Skeletal muscle cell (primary cell): ENCODE measurements at regions not wholly inside any gene's neighbourhood (a gene's known extent, or its start where the extent isn't known, plus 50 kb on each side); places are given as distances from the start of the nearest gene placed in this dataset.
"Not testable (repeated sequence)": the region's sequence is repeated elsewhere in the genome, so short reads cannot be mapped to it uniquely, and the experiment has no call there.

Experiments
- DNase-seq: peaks from one replicate; pipeline ENCODE4 v3.0.0-alpha.2; 2010; ENCODE audit warnings: low read depth
- H3K4me3 ChIP-seq: 2 replicates; pipeline ENCODE4 v1.5.1; 2011; ENCODE audit warnings: low read depth, mild to moderate bottlenecking, control low read depth, low read length, moderate library complexity

- no peak for DNase-seq
- H3K4me3 ChIP-seq = no peak overlapping the region
These were observed 113.7 kb upstream of the EPB41L4A start for GRCh38 chr5:112532654-112533360.

GRCh38 chr5:112533362-112533761, 114.3 kb upstream of the EPB41L4A start:
- DNase-seq = no peak

GRCh38 chr5:112534067-112534583, 115.0 kb upstream of the EPB41L4A start:
- no peak overlapping the region for H3K4me3 ChIP-seq
- no peak for DNase-seq

More at GRCh38 chr5:112533362-112533761, 114.3 kb upstream of the EPB41L4A start:
- H3K4me3 ChIP-seq = no peak overlapping the region

- DNase-seq = no peak
- no peak overlapping the region for H3K4me3 ChIP-seq
These were observed 115.7 kb upstream of the EPB41L4A start for GRCh38 chr5:112534611-112535255.

GRCh38 chr5:112535356-112535755, 116.3 kb upstream of the EPB41L4A start:
- no peak overlapping the region for H3K4me3 ChIP-seq
- DNase-seq = no peak

- not testable (repeated sequence) for DNase-seq, H3K4me3 ChIP-seq
These were observed 125.5 kb upstream of the EPB41L4A start for GRCh38 chr5:112544558-112544957.

GRCh38 chr5:112546946-112547592, 128.0 kb upstream of the EPB41L4A start:
- DNase-seq = no peak
- no peak overlapping the region for H3K4me3 ChIP-seq

- peak; percentile 4 for DNase-seq
- H3K4me3 ChIP-seq = no peak overlapping the region
These were observed 129.3 kb upstream of the EPB41L4A start for GRCh38 chr5:112548246-112548881.

GRCh38 chr5:112549127-112549526, 130.1 kb upstream of the EPB41L4A start:
- H3K4me3 ChIP-seq = no peak overlapping the region
- no peak for DNase-seq

- H3K4me3 ChIP-seq = no peak overlapping the region
- no peak for DNase-seq
These were observed 130.6 kb upstream of the EPB41L4A start for GRCh38 chr5:112549605-112550166.

- no peak overlapping the region for H3K4me3 ChIP-seq
- DNase-seq = peak; percentile 31
These were observed 132.4 kb upstream of the EPB41L4A start for GRCh38 chr5:112551419-112552032.

GRCh38 chr5:112552216-112552615, 133.1 kb upstream of the EPB41L4A start:
- H3K4me3 ChIP-seq = no peak overlapping the region
- DNase-seq = no peak

- DNase-seq = no peak
These were observed 133.7 kb upstream of the EPB41L4A start for GRCh38 chr5:112552791-112553190.

GRCh38 chr5:112554101-112554977, 135.3 kb upstream of the EPB41L4A start:
- H3K4me3 ChIP-seq = no peak overlapping the region
- DNase-seq = peak; percentile 4

More at GRCh38 chr5:112552791-112553190, 133.7 kb upstream of the EPB41L4A start:
- no peak overlapping the region for H3K4me3 ChIP-seq

GRCh38 chr5:112555197-112555596, 136.1 kb upstream of the EPB41L4A start:
- no peak for DNase-seq
- no peak overlapping the region for H3K4me3 ChIP-seq

- peak; percentile 38 for DNase-seq
- no peak overlapping the region for H3K4me3 ChIP-seq
These were observed 136.6 kb upstream of the EPB41L4A start for GRCh38 chr5:112555691-112556090.

- not testable (repeated sequence) for H3K4me3 ChIP-seq
- peak; percentile 34 for DNase-seq
These were observed 140.4 kb upstream of the EPB41L4A start for GRCh38 chr5:112559501-112559900.

- H3K4me3 ChIP-seq = no peak overlapping the region
- DNase-seq = no peak
These were observed 141.3 kb upstream of the EPB41L4A start for GRCh38 chr5:112560371-112560770.
